WTC11 (cell line): ENCODE measurements at regions not wholly inside any gene's neighbourhood (a gene's known extent, or its start where the extent isn't known, plus 50 kb on each side); places are given as distances from the start of the nearest gene placed in this dataset.

Experiments
- AFF4 ChIP-seq: sonication (generic); formaldehyde crosslinking; IDR thresholded peaks from 2 replicates; pipeline ENCODE4 v1.8.1; 2023; ENCODE audit warnings: mild to moderate bottlenecking, missing genetic modification reagents, borderline replicate concordance
- FOXP4 ChIP-seq: sonication (generic); formaldehyde crosslinking; IDR thresholded peaks from 2 replicates; pipeline ENCODE4 v1.8.0; 2022; ENCODE audit warnings: mild to moderate bottlenecking, missing genetic modification reagents
- MAX ChIP-seq: sonication (generic); formaldehyde crosslinking; IDR thresholded peaks from 2 replicates; pipeline ENCODE4 v1.8.0; 2022; ENCODE audit warnings: mild to moderate bottlenecking, missing genetic modification reagents
- ZNF317 ChIP-seq: sonication (generic); formaldehyde crosslinking; IDR thresholded peaks from 2 replicates; pipeline ENCODE4 v1.8.1; 2023; ENCODE audit warnings: low read depth, mild to moderate bottlenecking, moderate library complexity, missing genetic modification reagents, borderline replicate concordance
- TF ChIP-seq, protein P1 (sequence below): sonication (generic); formaldehyde crosslinking; IDR thresholded peaks from 2 replicates; pipeline ENCODE4 v1.8.1; 2023; ENCODE audit warnings: mild to moderate bottlenecking, missing genetic modification reagents
- TF ChIP-seq, protein P2 (sequence below): fragments of 200-600 bp; IDR thresholded peaks from 2 replicates; pipeline ENCODE4 v1.8.0; 2022; ENCODE audit warnings: antibody characterized with exemption

DNA sequence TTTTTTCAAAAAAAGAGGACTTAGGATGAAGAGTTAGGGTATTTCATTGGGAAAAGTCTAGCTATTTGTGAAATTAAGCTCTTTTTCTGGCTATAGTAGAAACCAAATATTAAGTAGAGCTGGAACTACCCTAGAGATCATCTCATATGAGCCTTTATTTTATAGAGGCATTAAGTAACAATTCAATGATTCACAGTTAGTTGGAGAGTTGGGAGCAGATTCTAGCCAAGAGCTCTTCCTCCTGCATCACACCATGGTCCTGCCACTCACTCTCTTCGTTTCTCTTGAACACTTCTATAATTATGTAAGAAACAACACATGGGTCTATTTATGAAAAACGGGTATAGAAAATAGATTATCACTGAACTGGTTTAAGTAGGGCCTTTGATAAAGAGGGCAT lies 76.1 kb upstream of the ANK3 start:
- no peak for TF ChIP-seq FOXP4
- no peak for TF ChIP-seq MAX
- TF ChIP-seq AFF4, result no peak
- TF ChIP-seq ZNF317 (CRISPR knock-in tag), result no peak
- TF ChIP-seq, protein P1, sequence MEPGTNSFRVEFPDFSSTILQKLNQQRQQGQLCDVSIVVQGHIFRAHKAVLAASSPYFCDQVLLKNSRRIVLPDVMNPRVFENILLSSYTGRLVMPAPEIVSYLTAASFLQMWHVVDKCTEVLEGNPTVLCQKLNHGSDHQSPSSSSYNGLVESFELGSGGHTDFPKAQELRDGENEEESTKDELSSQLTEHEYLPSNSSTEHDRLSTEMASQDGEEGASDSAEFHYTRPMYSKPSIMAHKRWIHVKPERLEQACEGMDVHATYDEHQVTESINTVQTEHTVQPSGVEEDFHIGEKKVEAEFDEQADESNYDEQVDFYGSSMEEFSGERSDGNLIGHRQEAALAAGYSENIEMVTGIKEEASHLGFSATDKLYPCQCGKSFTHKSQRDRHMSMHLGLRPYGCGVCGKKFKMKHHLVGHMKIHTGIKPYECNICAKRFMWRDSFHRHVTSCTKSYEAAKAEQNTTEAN (CRISPR knock-in tag), result no peak
- TF ChIP-seq, protein P2, sequence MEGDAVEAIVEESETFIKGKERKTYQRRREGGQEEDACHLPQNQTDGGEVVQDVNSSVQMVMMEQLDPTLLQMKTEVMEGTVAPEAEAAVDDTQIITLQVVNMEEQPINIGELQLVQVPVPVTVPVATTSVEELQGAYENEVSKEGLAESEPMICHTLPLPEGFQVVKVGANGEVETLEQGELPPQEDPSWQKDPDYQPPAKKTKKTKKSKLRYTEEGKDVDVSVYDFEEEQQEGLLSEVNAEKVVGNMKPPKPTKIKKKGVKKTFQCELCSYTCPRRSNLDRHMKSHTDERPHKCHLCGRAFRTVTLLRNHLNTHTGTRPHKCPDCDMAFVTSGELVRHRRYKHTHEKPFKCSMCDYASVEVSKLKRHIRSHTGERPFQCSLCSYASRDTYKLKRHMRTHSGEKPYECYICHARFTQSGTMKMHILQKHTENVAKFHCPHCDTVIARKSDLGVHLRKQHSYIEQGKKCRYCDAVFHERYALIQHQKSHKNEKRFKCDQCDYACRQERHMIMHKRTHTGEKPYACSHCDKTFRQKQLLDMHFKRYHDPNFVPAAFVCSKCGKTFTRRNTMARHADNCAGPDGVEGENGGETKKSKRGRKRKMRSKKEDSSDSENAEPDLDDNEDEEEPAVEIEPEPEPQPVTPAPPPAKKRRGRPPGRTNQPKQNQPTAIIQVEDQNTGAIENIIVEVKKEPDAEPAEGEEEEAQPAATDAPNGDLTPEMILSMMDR, result no peak
